ENCODE measurements at regions not wholly inside any gene's neighbourhood (a gene's known extent, or its start where the extent isn't known, plus 50 kb on each side); places are given as distances from the start of the nearest gene placed in this dataset.

- Mint-ChIP-seq H3K36me3 (no peaks in the 10 kb centered on the region), H3K27ac (no peak overlapping the region), H3K27me3 (ENCODE audit: low read depth in 2 of 2) (no peaks in the 10 kb centered on the region), H3K4me3 (no peak overlapping the region), H3K4me1 (no peaks in the 10 kb centered on the region), H3K9me3 (peaks cover 8 to 9% of the 10 kb centered on the region in 2 donors)
- Histone ChIP-seq H3K27me3 (ENCODE audit: control insufficient read depth, insufficient read depth, low read length) (no peaks in the 10 kb centered on the region), H3K36me3 (ENCODE audit: control insufficient read depth, insufficient read depth, low read length) (no peaks in the 10 kb centered on the region), H3K27ac (ENCODE audit: low read length) (no peak overlapping the region), H3K9me3 (ENCODE audit: control insufficient read depth, insufficient read depth, low read length) (no peaks in the 10 kb centered on the region), H3K4me1 (ENCODE audit: control insufficient read depth, insufficient read depth, low read length) (no peaks in the 10 kb centered on the region), H3K4me3 (ENCODE audit: low read length) (no peak overlapping the region)
- intact Hi-C loops (cut with micrococcal nuclease): no loop called here
- DNase-seq (no peak), ATAC-seq (no peak)
- TF ChIP-seq CTCF (IDR thresholded peaks at IDR 0.05): no peak
- 76% methylated on average over 5 of the region's 5 CpGs for WGBS (ENCODE audit: insufficient coverage)
Observed at GRCh38 chr10:57689596-57690297, 577.9 kb downstream of the IPMK start.

- Histone ChIP-seq H3K4me3 (ENCODE audit: low read length) (no peak overlapping the region), H3K36me3 (ENCODE audit: control insufficient read depth, insufficient read depth, low read length) (no peaks in the 10 kb centered on the region), H3K9me3 (ENCODE audit: control insufficient read depth, insufficient read depth, low read length) (no peaks in the 10 kb centered on the region), H3K27ac (ENCODE audit: low read length) (no peak overlapping the region), H3K4me1 (ENCODE audit: control insufficient read depth, insufficient read depth, low read length) (no peaks in the 10 kb centered on the region), H3K27me3 (ENCODE audit: control insufficient read depth, insufficient read depth, low read length) (no peaks in the 10 kb centered on the region)
- H3K27ac Mint-ChIP-seq: no peak overlapping the region
- no peaks in the 10 kb centered on the region for H3K27me3 Mint-ChIP-seq (ENCODE audit: low read depth in 2 of 2)
- DNase-seq: no peak
- no peaks in the 10 kb centered on the region for H3K36me3 Mint-ChIP-seq
- intact Hi-C loops (cut with micrococcal nuclease): no loop called here
- no peak for TF ChIP-seq CTCF (IDR thresholded peaks at IDR 0.05)
- no peak for ATAC-seq
- WGBS (ENCODE audit: insufficient coverage): no CpG with 5 or more reads among the region's 1 CpG
- H3K9me3 Mint-ChIP-seq: peaks cover 7 to 11% of the 10 kb centered on the region in 2 donors
- no peaks in the 10 kb centered on the region for H3K4me1 Mint-ChIP-seq
- no peak overlapping the region for H3K4me3 Mint-ChIP-seq
Observed at GRCh38 chr10:57679916-57680315, 587.8 kb downstream of the IPMK start.

GRCh38 chr10:57675125-57675524 is 592.6 kb downstream of the IPMK start:
- Histone ChIP-seq H3K36me3 (ENCODE audit: control insufficient read depth, insufficient read depth, low read length) (no peaks in the 10 kb centered on the region), H3K4me1 (ENCODE audit: control insufficient read depth, insufficient read depth, low read length) (no peaks in the 10 kb centered on the region), H3K4me3 (ENCODE audit: low read length) (no peak overlapping the region), H3K9me3 (ENCODE audit: control insufficient read depth, insufficient read depth, low read length) (no peaks in the 10 kb centered on the region), H3K27me3 (ENCODE audit: control insufficient read depth, insufficient read depth, low read length) (no peaks in the 10 kb centered on the region), H3K27ac (ENCODE audit: low read length) (no peak overlapping the region)
- no peaks in the 10 kb centered on the region for H3K4me1 Mint-ChIP-seq
- WGBS (ENCODE audit: insufficient coverage): no CpG with 5 or more reads among the region's 1 CpG
- H3K27ac Mint-ChIP-seq: no peak overlapping the region
- no peak for TF ChIP-seq CTCF (IDR thresholded peaks at IDR 0.05)
- no peaks in the 10 kb centered on the region for H3K27me3 Mint-ChIP-seq (ENCODE audit: low read depth in 2 of 2)
- H3K4me3 Mint-ChIP-seq: no peak overlapping the region
- H3K9me3 Mint-ChIP-seq: peaks cover 6 to 8% of the 10 kb centered on the region in 2 donors
- ATAC-seq: no peak
- no peak for DNase-seq
- H3K36me3 Mint-ChIP-seq: no peaks in the 10 kb centered on the region
- intact Hi-C loops (cut with micrococcal nuclease): no loop called here

DNA sequence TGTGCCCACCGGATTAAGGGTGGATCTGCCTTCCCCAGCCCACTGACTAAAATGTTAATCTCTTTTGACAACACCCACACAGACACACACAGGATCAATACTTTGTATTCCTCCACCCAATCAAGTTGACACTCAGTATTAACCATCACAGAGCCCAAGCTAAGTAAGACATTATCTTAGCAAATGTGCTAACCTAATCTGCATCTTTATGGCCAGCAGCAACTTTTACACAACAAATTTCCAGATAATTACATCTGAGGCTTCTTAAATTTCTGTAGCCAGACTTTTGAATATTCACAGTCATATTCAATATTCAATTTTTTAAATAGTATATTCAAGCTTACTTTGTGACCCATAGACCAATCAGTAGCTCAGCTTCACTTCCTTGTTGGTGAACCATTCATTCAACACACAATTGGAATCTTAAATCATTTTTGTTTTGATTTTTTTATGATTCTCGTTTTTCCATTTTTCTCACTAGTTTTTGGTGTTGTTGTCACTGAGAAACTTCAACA is 594.2 kb downstream of the IPMK start:
- ATAC-seq: no peak
- Histone ChIP-seq H3K9me3 (ENCODE audit: control insufficient read depth, insufficient read depth, low read length) (no peaks in the 10 kb centered on the region), H3K27ac (ENCODE audit: low read length) (no peak overlapping the region), H3K4me3 (ENCODE audit: low read length) (no peak overlapping the region), H3K36me3 (ENCODE audit: control insufficient read depth, insufficient read depth, low read length) (no peaks in the 10 kb centered on the region), H3K27me3 (ENCODE audit: control insufficient read depth, insufficient read depth, low read length) (no peaks in the 10 kb centered on the region), H3K4me1 (ENCODE audit: control insufficient read depth, insufficient read depth, low read length) (no peaks in the 10 kb centered on the region)
- no peak overlapping the region for H3K4me3 Mint-ChIP-seq
- H3K27me3 Mint-ChIP-seq (ENCODE audit: low read depth in 2 of 2): no peaks in the 10 kb centered on the region
- DNase-seq: no peak
- peaks cover 3 to 7% of the 10 kb centered on the region in 2 donors for H3K9me3 Mint-ChIP-seq
- H3K27ac Mint-ChIP-seq: no peak overlapping the region
- no peaks in the 10 kb centered on the region for H3K4me1 Mint-ChIP-seq
- TF ChIP-seq CTCF (IDR thresholded peaks at IDR 0.05): no peak
- WGBS (ENCODE audit: insufficient coverage): 50% methylated on average over 1 of the region's 2 CpGs
- intact Hi-C loops (cut with micrococcal nuclease): no loop called here
- no peaks in the 10 kb centered on the region for H3K36me3 Mint-ChIP-seq
